ENCODE measurements at regions not wholly inside any gene's neighbourhood (a gene's known extent, or its start where the extent isn't known, plus 50 kb on each side); places are given as distances from the start of the nearest gene placed in this dataset.

GRCh38 chr12:87152075-87152474 lies 877.1 kb downstream of the C12orf50 start:
- Histone ChIP-seq H3K27me3 (no peaks in the 10 kb centered on the region), H3K4me3 (no peak overlapping the region), H3K36me3 (no peaks in the 10 kb centered on the region), H3K9me3 (no peaks in the 10 kb centered on the region), H3K27ac (no peak overlapping the region), H3K4me1 (no peaks in the 10 kb centered on the region)
- no peak for DNase-seq
- no peak for ATAC-seq
- 73% methylated on average over 2 of the region's 2 CpGs for WGBS (ENCODE audit: insufficient coverage, low coverage, low lambda C conversion rate, missing lambda C conversion rate)
- TF ChIP-seq CTCF (IDR thresholded peaks at IDR 0.05) (no peak), POLR2A (IDR thresholded peaks at IDR 0.05) (no peak)
- intact Hi-C loops (cut with DNase I) = no loop called here

- intact Hi-C loops (cut with DNase I) = no loop called here
- no peak for ATAC-seq
- H3K4me1 ChIP-seq = no peaks in the 10 kb centered on the region
- H3K36me3 ChIP-seq = no peaks in the 10 kb centered on the region
- no peak for TF ChIP-seq POLR2A (IDR thresholded peaks at IDR 0.05)
- no peak for TF ChIP-seq CTCF (IDR thresholded peaks at IDR 0.05)
- DNase-seq = peak in 1 of 3 donors; percentile 31
- no peak overlapping the region for H3K4me3 ChIP-seq
- H3K27ac ChIP-seq = no peak overlapping the region
- H3K27me3 ChIP-seq = no peaks in the 10 kb centered on the region
- WGBS (ENCODE audit: insufficient coverage, low coverage, low lambda C conversion rate, missing lambda C conversion rate) = 45% methylated on average over 1 of the region's 2 CpGs
- no peaks in the 10 kb centered on the region for H3K9me3 ChIP-seq
These were observed 878.1 kb downstream of the C12orf50 start for GRCh38 chr12:87150969-87151662.

GRCh38 chr12:87142342-87142741 lies 886.2 kb upstream of the MGAT4C start:
- intact Hi-C loops (cut with DNase I) = no loop called here
- DNase-seq = no peak
- Histone ChIP-seq H3K36me3 (no peaks in the 10 kb centered on the region), H3K9me3 (no peaks in the 10 kb centered on the region), H3K27ac (no peak overlapping the region), H3K4me1 (no peaks in the 10 kb centered on the region), H3K27me3 (no peaks in the 10 kb centered on the region), H3K4me3 (no peak overlapping the region)
- TF ChIP-seq CTCF (IDR thresholded peaks at IDR 0.05) (no peak), POLR2A (IDR thresholded peaks at IDR 0.05) (no peak)
- ATAC-seq = no peak

- intact Hi-C loops (cut with DNase I) = no loop called here
- Histone ChIP-seq H3K9me3 (no peaks in the 10 kb centered on the region), H3K4me3 (no peak overlapping the region), H3K36me3 (no peaks in the 10 kb centered on the region), H3K4me1 (no peaks in the 10 kb centered on the region), H3K27me3 (no peaks in the 10 kb centered on the region), H3K27ac (no peak overlapping the region)
- ATAC-seq (no peak), DNase-seq (no peak)
- TF ChIP-seq CTCF (IDR thresholded peaks at IDR 0.05) (no peak), POLR2A (IDR thresholded peaks at IDR 0.05) (no peak)
These were observed 884.9 kb upstream of the MGAT4C start for GRCh38 chr12:87141091-87141490.

GRCh38 chr12:87140262-87140661 lies 884.1 kb upstream of the MGAT4C start:
- intact Hi-C loops (cut with DNase I) = no loop called here
- no peak overlapping the region for H3K27ac ChIP-seq
- H3K4me3 ChIP-seq = no peak overlapping the region
- ATAC-seq = no peak
- H3K36me3 ChIP-seq = no peaks in the 10 kb centered on the region
- H3K4me1 ChIP-seq = no peaks in the 10 kb centered on the region
- DNase-seq = no peak
- 70% methylated on average over 1 of the region's 1 CpG for WGBS (ENCODE audit: insufficient coverage, low coverage, low lambda C conversion rate, missing lambda C conversion rate)
- TF ChIP-seq CTCF (IDR thresholded peaks at IDR 0.05) (no peak), POLR2A (IDR thresholded peaks at IDR 0.05) (no peak)
- H3K27me3 ChIP-seq = no peaks in the 10 kb centered on the region
- H3K9me3 ChIP-seq = no peaks in the 10 kb centered on the region
